ENCODE measurements at regions not wholly inside any gene's neighbourhood (a gene's known extent, or its start where the extent isn't known, plus 50 kb on each side); places are given as distances from the start of the nearest gene placed in this dataset.

DNA sequence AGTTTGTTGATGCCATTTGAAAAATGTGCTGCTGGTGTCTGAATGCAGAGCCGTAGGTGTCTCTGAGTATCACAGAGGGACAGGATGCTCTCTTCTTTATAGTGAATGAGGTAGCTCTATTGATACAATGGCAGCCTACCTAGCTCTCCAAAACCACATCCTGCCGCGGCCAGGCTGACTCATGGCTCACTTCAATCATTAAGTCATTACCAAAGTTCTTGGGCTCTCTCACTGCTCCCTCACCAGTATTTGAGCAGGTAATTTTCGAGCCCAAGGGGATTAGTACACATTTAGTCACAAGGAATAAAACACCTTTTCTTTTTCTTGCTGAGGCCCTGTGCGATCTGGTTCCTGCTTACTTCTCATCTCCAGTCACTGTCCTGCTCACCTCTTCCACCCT, 509.0 kb upstream of the LARGE1 start:
- H3K36me3 ChIP-seq (ENCODE audit: low read depth, missing control alignments), result no peaks in the 10 kb centered on the region
- H3K4me1 ChIP-seq, result no peaks in the 10 kb centered on the region
- no peaks in the 10 kb centered on the region for H3K27me3 ChIP-seq
- WGBS, 2 donors, result 92 to 93% methylated on average over 5 of the region's 5 CpGs
- H3K9me3 ChIP-seq, result no peaks in the 10 kb centered on the region
- intact Hi-C loops (cut with DNase I; ENCODE audit: low total_unique reads), result no loop called here
- no peak for DNase-seq
- TF ChIP-seq, protein P1, sequence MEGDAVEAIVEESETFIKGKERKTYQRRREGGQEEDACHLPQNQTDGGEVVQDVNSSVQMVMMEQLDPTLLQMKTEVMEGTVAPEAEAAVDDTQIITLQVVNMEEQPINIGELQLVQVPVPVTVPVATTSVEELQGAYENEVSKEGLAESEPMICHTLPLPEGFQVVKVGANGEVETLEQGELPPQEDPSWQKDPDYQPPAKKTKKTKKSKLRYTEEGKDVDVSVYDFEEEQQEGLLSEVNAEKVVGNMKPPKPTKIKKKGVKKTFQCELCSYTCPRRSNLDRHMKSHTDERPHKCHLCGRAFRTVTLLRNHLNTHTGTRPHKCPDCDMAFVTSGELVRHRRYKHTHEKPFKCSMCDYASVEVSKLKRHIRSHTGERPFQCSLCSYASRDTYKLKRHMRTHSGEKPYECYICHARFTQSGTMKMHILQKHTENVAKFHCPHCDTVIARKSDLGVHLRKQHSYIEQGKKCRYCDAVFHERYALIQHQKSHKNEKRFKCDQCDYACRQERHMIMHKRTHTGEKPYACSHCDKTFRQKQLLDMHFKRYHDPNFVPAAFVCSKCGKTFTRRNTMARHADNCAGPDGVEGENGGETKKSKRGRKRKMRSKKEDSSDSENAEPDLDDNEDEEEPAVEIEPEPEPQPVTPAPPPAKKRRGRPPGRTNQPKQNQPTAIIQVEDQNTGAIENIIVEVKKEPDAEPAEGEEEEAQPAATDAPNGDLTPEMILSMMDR (IDR thresholded peaks at IDR 0.05), result no peak
- TF ChIP-seq POLR2A (IDR thresholded peaks at IDR 0.05), result no peak
- H3K4me3 ChIP-seq, result no peak overlapping the region
- H3K27ac ChIP-seq, result no peak overlapping the region

DNA sequence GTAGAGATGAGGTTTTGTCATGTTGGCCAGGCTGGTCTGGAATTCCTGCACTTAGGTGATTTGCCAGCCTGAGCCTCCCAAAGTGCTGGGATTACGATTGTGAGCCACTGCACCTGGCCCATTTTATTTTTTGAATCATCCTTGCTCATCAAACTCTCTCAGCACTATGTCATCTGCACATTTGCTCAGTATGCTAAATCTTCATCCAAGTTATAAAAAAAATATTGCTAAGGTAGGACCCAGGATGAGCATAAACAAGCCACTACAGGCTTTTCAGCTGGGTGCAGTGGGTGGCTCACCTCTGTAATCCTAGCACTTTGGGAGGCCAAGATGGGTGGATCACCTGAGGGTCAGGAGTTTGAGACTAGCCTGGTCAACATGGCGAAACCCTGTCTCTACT, 510.1 kb upstream of the LARGE1 start:
- TF ChIP-seq POLR2A (IDR thresholded peaks at IDR 0.05), result no peak
- TF ChIP-seq, protein P1 (IDR thresholded peaks at IDR 0.05), result no peak
- H3K27ac ChIP-seq, result no peak overlapping the region
- H3K9me3 ChIP-seq, result no peaks in the 10 kb centered on the region
- H3K4me3 ChIP-seq, result no peak overlapping the region
- intact Hi-C loops (cut with DNase I; ENCODE audit: low total_unique reads), result no loop called here
- 83 to 88% methylated on average over 2 of the region's 2 CpGs for WGBS, 2 donors
- no peaks in the 10 kb centered on the region for H3K27me3 ChIP-seq
- DNase-seq, result no peak
- H3K4me1 ChIP-seq, result no peaks in the 10 kb centered on the region
- no peaks in the 10 kb centered on the region for H3K36me3 ChIP-seq (ENCODE audit: low read depth, missing control alignments)

DNA sequence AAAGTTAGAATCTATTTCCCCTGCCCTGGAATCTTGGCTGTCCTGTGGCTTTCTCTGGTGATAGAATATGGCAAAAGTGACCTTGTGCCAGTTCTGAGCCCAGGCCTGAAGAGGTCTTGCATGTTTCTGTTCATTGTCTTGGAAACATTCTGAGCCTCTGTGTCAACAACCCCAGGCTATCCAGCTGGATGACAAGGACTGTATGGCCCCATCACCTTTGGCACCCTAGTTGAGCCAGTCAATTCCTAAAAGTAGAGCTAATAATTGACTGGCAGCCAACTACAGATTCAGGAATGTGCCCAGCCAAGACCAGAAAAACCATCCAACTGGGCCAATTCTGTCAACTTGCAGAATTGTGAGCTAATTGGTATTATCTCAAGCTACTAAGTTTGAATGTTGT, 514.1 kb upstream of the LARGE1 start:
- H3K4me1 ChIP-seq, result no peaks in the 10 kb centered on the region
- H3K27ac ChIP-seq, result no peak overlapping the region
- H3K27me3 ChIP-seq, result no peaks in the 10 kb centered on the region
- H3K36me3 ChIP-seq (ENCODE audit: low read depth, missing control alignments), result no peaks in the 10 kb centered on the region
- intact Hi-C loops (cut with DNase I; ENCODE audit: low total_unique reads), result no loop called here
- no peak overlapping the region for H3K4me3 ChIP-seq
- no peaks in the 10 kb centered on the region for H3K9me3 ChIP-seq
- TF ChIP-seq POLR2A (IDR thresholded peaks at IDR 0.05), result no peak
- TF ChIP-seq, protein P1 (IDR thresholded peaks at IDR 0.05), result no peak
- no peak for DNase-seq

DNA sequence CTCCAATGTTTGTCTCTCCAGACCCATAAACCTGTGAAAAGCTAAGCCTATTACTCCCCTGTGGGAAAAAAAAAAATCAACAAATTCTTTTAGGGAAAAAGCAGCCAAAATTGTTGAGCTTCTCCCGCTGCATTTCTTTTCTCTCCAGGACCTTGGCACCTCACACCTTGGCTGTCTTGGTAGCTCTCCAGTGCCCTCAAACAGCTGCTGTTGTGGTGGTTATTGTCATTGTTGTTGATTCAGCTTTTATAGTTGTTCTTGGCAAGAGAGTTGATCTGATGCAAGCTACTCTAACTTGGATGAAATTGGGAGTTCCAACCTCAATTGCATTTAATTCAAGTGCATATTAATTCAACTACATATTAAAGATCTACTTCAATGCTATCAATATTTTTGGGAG, 516.9 kb upstream of the LARGE1 start:
- intact Hi-C loops (cut with DNase I; ENCODE audit: low total_unique reads), result no loop called here
- Histone ChIP-seq H3K36me3 (ENCODE audit: low read depth, missing control alignments) (no peaks in the 10 kb centered on the region), H3K9me3 (no peaks in the 10 kb centered on the region), H3K27ac (no peak overlapping the region), H3K4me1 (no peaks in the 10 kb centered on the region), H3K4me3 (no peak overlapping the region), H3K27me3 (no peaks in the 10 kb centered on the region)
- no peak for DNase-seq
- no peak for TF ChIP-seq POLR2A (IDR thresholded peaks at IDR 0.05)
- 78 to 83% methylated on average over 1 of the region's 1 CpG for WGBS, 2 donors

DNA sequence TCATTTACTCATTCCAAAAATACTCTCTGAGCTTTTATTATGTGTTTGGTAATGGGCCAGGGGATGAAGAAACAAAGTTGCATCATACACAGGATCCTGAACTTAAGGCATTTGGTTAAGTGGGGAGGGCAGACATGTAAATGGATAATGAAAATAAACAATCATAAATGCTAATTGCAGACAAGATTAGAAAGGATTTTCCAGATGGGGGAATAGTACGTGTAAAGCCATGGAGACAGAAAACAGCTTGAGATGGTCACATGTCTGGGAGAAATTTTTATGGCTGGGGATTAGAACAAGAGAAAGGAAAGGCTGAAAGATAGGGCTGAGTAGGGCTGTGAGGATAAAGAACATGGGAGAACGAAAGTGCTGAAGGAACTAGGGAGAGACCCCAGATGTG, 534.3 kb upstream of the LARGE1 start:
- no peak for TF ChIP-seq POLR2A (IDR thresholded peaks at IDR 0.05)
- TF ChIP-seq, protein P1 (IDR thresholded peaks at IDR 0.05), result no peak
- Histone ChIP-seq H3K9me3 (no peaks in the 10 kb centered on the region), H3K4me3 (no peak overlapping the region), H3K27me3 (no peaks in the 10 kb centered on the region), H3K4me1 (no peaks in the 10 kb centered on the region), H3K36me3 (ENCODE audit: low read depth, missing control alignments) (no peaks in the 10 kb centered on the region), H3K27ac (no peak overlapping the region)
- no peak for DNase-seq
- intact Hi-C loops (cut with DNase I; ENCODE audit: low total_unique reads), result no loop called here
- WGBS, 2 donors, result 39 to 43% methylated on average over 2 of the region's 2 CpGs

All from testis (tissue), 2 donors.